GM23338 (cell line): ENCODE measurements at regions not wholly inside any gene's neighbourhood (a gene's known extent, or its start where the extent isn't known, plus 50 kb on each side); places are given as distances from the start of the nearest gene placed in this dataset.

Experiments
- ATAC-seq: fragments of 200-7000 bp; cut with Tn5 transposase; 3 replicates; pipeline ENCODE4 v1.9.1; 2020
- DNase-seq: peaks from one replicate; pipeline ENCODE4 v3.0.0-alpha.2; 2015; ENCODE audit warnings: low spot score
- H2AFZ ChIP-seq: fragments of 200-600 bp; sonication (generic); 2 replicates; pipeline ENCODE4 v1.8.0; 2016; ENCODE audit warnings: antibody characterized with exemption, mild to moderate bottlenecking, moderate library complexity
- H3F3A ChIP-seq: fragments of 200-600 bp; sonication (generic); replicated peaks from 2 replicates; pipeline ENCODE4 v1.8.0; 2017; ENCODE audit warnings: antibody characterized with exemption, mixed run types, low read depth
- H3K27ac ChIP-seq: fragments of 200-600 bp; sonication (generic); 2 replicates; pipeline ENCODE4 v1.6.1; 2016; ENCODE audit warnings: low read depth
- H3K27me3 ChIP-seq: fragments of 200-600 bp; sonication (generic); 2 replicates; pipeline ENCODE4 v1.8.0; 2016; ENCODE audit warnings: mild to moderate bottlenecking, mixed run types, moderate library complexity; ENCODE audit not compliant: insufficient read depth
- H3K36me3 ChIP-seq: fragments of 200-600 bp; sonication (generic); 2 replicates; pipeline ENCODE4 v1.8.0; 2016; ENCODE audit warnings: mild to moderate bottlenecking; ENCODE audit not compliant: insufficient read depth
- H3K4me1 ChIP-seq: fragments of 200-600 bp; sonication (generic); 2 replicates; pipeline ENCODE4 v1.8.0; 2016; ENCODE audit warnings: mild to moderate bottlenecking, moderate library complexity; ENCODE audit not compliant: insufficient read depth
- H3K4me2 ChIP-seq: fragments of 200-600 bp; sonication (generic); 2 replicates; pipeline ENCODE4 v1.7.1; 2017; ENCODE audit warnings: mixed run types
- H3K4me3 ChIP-seq: fragments of 200-600 bp; sonication (generic); 2 replicates; pipeline ENCODE4 v1.6.1; 2016; ENCODE audit warnings: mixed run types
- H3K79me2 ChIP-seq: fragments of 200-600 bp; sonication (generic); replicated peaks from 2 replicates; pipeline ENCODE4 v1.8.0; 2017; ENCODE audit warnings: mild to moderate bottlenecking; ENCODE audit not compliant: insufficient read depth
- H3K9me2 ChIP-seq: fragments of 200-600 bp; sonication (generic); 2 replicates; pipeline ENCODE4 v1.8.0; 2017; ENCODE audit not compliant: insufficient read depth
- H4K20me1 ChIP-seq: fragments of 200-600 bp; sonication (generic); replicated peaks from 2 replicates; pipeline ENCODE4 v1.8.0; 2017; ENCODE audit warnings: mild to moderate bottlenecking; ENCODE audit not compliant: insufficient read depth
- H3K27ac Mint-ChIP-seq: 2 replicates; pipeline ENCODE4 v1.8.0; 2020; ENCODE audit warnings: inconsistent platforms, mild to moderate bottlenecking, moderate library complexity, mixed read lengths
- H3K27me3 Mint-ChIP-seq: 3 replicates; pipeline ENCODE4 v1.8.0; 2022; ENCODE audit warnings: low read depth, mild to moderate bottlenecking, moderate library complexity, mixed read lengths, inconsistent platforms; ENCODE audit not compliant: insufficient read depth, poor library complexity
- H3K36me3 Mint-ChIP-seq: 3 replicates; pipeline ENCODE4 v1.8.0; 2021; ENCODE audit warnings: low read depth, mild to moderate bottlenecking, inconsistent platforms, moderate library complexity, mixed read lengths
- H3K4me1 Mint-ChIP-seq: 3 replicates; pipeline ENCODE4 v1.8.0; 2020; ENCODE audit warnings: mild to moderate bottlenecking, inconsistent platforms, mixed read lengths
- H3K4me3 Mint-ChIP-seq: 3 replicates; pipeline ENCODE4 v1.8.0; 2021; ENCODE audit warnings: moderate library complexity, mild to moderate bottlenecking, inconsistent platforms, mixed read lengths
- H3K9me3 Mint-ChIP-seq: 3 replicates; pipeline ENCODE4 v1.8.0; 2020; ENCODE audit warnings: moderate library complexity, mild to moderate bottlenecking, inconsistent platforms, mixed read lengths
- CREB1 ChIP-seq: fragments of 250-450 bp; sonication (Bioruptor Pico); IDR thresholded peaks from 2 replicates; pipeline ENCODE4 v1.5.0; 2020; ENCODE audit warnings: low read depth, mild to moderate bottlenecking, moderate library complexity
- CTCF ChIP-seq, 2 experiments: fragments of 200-600 bp in 1 of 2; sonication (generic) in 1 of 2; conservative IDR thresholded peaks; 2 replicates each; pipeline versions ENCODE4 v1.5.1 to v1.6.1; 2016 to 2017; ENCODE audit warnings: antibody characterized with exemption in 2 of 2, low read depth in 2 of 2, mild to moderate bottlenecking in 2 of 2, moderate library complexity in 1 of 2
- EZH2 ChIP-seq: fragments of 200-600 bp; sonication (generic); IDR thresholded peaks from one replicate; pipeline ENCODE4 v1.8.0; 2017; ENCODE audit warnings: antibody characterized with exemption, mild to moderate bottlenecking, low read depth; ENCODE audit not compliant: unreplicated experiment
- JUNB ChIP-seq: IDR thresholded peaks from one replicate; pipeline ENCODE4 v1.6.1; 2016; ENCODE audit warnings: antibody characterized with exemption; ENCODE audit not compliant: unreplicated experiment
- NANOG ChIP-seq: IDR thresholded peaks from 2 replicates; pipeline ENCODE4 v1.6.1; 2016; ENCODE audit warnings: antibody characterized with exemption, borderline replicate concordance
- REST ChIP-seq: IDR thresholded peaks from one replicate; pipeline ENCODE4 v1.6.1; 2018; ENCODE audit warnings: antibody characterized with exemption; ENCODE audit not compliant: unreplicated experiment
- STAT1 ChIP-seq: IDR thresholded peaks from one replicate; pipeline ENCODE4 v1.6.1; 2016; ENCODE audit warnings: antibody characterized with exemption; ENCODE audit not compliant: unreplicated experiment
- ZNF462 ChIP-seq: fragments of 250-450 bp; sonication (Bioruptor Pico); IDR thresholded peaks from 2 replicates; pipeline ENCODE4 v1.5.0; 2020; ENCODE audit warnings: mild to moderate bottlenecking, moderate library complexity

- no peaks in the 10 kb centered on the region for H3K27me3 ChIP-seq
- Mint-ChIP-seq H3K36me3 (no peaks in the 10 kb centered on the region), H3K27me3 (no peaks in the 10 kb centered on the region), H3K27ac (no peak overlapping the region), H3K4me3 (no peak overlapping the region), H3K4me1 (peaks cover 6% of the 10 kb centered on the region; the same call in 1 of the 3 replicates), H3K9me3 (no peaks in the 10 kb centered on the region)
- TF ChIP-seq ZNF462 (CRISPR knock-in tag) (no peak), REST (no peak), CREB1 (no peak), STAT1 (no peak), NANOG (no peak), EZH2 (no peak), JUNB (no peak), CTCF (conservative IDR thresholded peaks at IDR 0.05; ENCODE audit: low read depth in 2 of 2) (no peak)
- H3K79me2 ChIP-seq: no peaks in the 10 kb centered on the region
- H3K9me2 ChIP-seq: no peaks in the 10 kb centered on the region
- H3K4me2 ChIP-seq: no peak overlapping the region
- no peaks in the 10 kb centered on the region for H3F3A ChIP-seq
- ATAC-seq: no peak
- H3K36me3 ChIP-seq: no peaks in the 10 kb centered on the region
- H2AFZ ChIP-seq: no peak overlapping the region
- no peaks in the 10 kb centered on the region for H4K20me1 ChIP-seq
- no peak overlapping the region for H3K27ac ChIP-seq
- H3K4me1 ChIP-seq: no peaks in the 10 kb centered on the region
- no peak for DNase-seq
- no peak overlapping the region for H3K4me3 ChIP-seq
Measured at GRCh38 chr2:144163592-144163991, 356.3 kb downstream of the ZEB2 start.
